ENCODE measurements at regions not wholly inside any gene's neighbourhood (a gene's known extent, or its start where the extent isn't known, plus 50 kb on each side); places are given as distances from the start of the nearest gene placed in this dataset.

DNA sequence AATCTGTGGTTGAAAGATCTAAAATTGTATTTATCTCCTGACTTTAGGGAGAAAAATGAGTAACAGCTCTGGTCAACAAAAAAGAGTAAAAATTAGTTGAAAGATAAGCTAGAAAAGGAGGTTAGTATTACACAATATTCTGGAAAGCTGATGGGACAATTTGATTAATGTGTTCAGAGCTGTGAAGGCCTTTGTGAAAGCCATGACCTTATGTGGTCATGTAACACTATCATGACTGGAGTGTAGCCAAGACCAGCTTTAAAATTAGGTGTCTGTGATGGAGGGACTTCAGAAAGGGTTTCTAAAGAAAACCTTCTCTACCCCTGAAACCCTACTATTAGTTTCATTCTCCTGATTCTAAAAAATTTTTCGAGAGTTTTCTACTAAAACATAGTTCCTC lies 127.2 kb downstream of the NFKBIZ start:
- TF ChIP-seq, protein P1, sequence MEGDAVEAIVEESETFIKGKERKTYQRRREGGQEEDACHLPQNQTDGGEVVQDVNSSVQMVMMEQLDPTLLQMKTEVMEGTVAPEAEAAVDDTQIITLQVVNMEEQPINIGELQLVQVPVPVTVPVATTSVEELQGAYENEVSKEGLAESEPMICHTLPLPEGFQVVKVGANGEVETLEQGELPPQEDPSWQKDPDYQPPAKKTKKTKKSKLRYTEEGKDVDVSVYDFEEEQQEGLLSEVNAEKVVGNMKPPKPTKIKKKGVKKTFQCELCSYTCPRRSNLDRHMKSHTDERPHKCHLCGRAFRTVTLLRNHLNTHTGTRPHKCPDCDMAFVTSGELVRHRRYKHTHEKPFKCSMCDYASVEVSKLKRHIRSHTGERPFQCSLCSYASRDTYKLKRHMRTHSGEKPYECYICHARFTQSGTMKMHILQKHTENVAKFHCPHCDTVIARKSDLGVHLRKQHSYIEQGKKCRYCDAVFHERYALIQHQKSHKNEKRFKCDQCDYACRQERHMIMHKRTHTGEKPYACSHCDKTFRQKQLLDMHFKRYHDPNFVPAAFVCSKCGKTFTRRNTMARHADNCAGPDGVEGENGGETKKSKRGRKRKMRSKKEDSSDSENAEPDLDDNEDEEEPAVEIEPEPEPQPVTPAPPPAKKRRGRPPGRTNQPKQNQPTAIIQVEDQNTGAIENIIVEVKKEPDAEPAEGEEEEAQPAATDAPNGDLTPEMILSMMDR (conservative IDR thresholded peaks at IDR 0.05) = no peak
- Histone ChIP-seq H3K27me3 (ENCODE audit: control insufficient read depth, insufficient read depth, low read length, poor library complexity, severe bottlenecking) (no peaks in the 10 kb centered on the region), H3K4me1 (ENCODE audit: control insufficient read depth, insufficient read depth, low read length) (no peaks in the 10 kb centered on the region), H3K9me3 (ENCODE audit: control insufficient read depth, low read length) (no peaks in the 10 kb centered on the region), H3K4me3 (ENCODE audit: low read length) (no peak overlapping the region), H3K27ac (ENCODE audit: low read depth, low read length) (no peak overlapping the region), H3K9ac (ENCODE audit: extremely low read depth, low read length, poor library complexity, severe bottlenecking) (no peak overlapping the region), H3K36me3 (ENCODE audit: control insufficient read depth, insufficient read depth, low read length) (no peaks in the 10 kb centered on the region)
- peaks cover 4% of the 10 kb centered on the region for H3K9me3 Mint-ChIP-seq
- no peak overlapping the region for H3K27ac Mint-ChIP-seq
- no peak overlapping the region for H3K4me3 Mint-ChIP-seq
- 95% methylated on average over 1 of the region's 1 CpG; no CpG with 5 or more reads in 1 of the 2 experiments for WGBS, 2 experiments (ENCODE audit: insufficient coverage in 1 of 2, insufficient read length in 1 of 2)
- peaks cover 13% of the 10 kb centered on the region for H3K4me1 Mint-ChIP-seq
- no peak for DNase-seq
- H3K27me3 Mint-ChIP-seq (ENCODE audit: insufficient read depth) = peaks cover 1% of the 10 kb centered on the region
- H3K36me3 Mint-ChIP-seq (ENCODE audit: low read depth) = no peaks in the 10 kb centered on the region

DNA sequence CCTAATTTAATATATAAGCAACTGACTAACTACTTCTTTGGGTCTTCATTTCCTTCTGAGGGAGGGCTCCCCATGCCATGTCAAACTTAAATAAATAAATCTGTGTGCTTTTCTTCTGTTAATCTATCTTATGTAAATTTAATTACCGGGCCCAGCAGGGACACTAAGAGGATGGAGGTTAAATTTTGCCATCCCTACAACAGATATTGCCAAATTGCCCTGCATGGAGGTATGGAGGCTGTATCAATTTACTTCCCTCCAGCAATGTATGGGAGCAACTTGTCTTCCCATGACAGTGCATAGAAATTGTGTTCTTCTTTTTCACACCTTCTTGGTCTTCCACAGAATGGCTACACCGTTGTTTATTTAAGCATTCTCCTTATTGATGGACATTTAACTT lies 129.0 kb downstream of the NFKBIZ start:
- no peak overlapping the region for H3K9ac ChIP-seq (ENCODE audit: extremely low read depth, low read length, poor library complexity, severe bottlenecking)
- no peak overlapping the region for H3K27ac ChIP-seq (ENCODE audit: low read depth, low read length)
- DNase-seq = no peak
- H3K4me1 ChIP-seq (ENCODE audit: control insufficient read depth, insufficient read depth, low read length) = no peaks in the 10 kb centered on the region
- TF ChIP-seq, protein P1 (conservative IDR thresholded peaks at IDR 0.05) = no peak
- WGBS, 2 experiments (ENCODE audit: insufficient coverage in 1 of 2, insufficient read length in 1 of 2) = 72 to 88% methylated on average over 1 of the region's 2 CpGs
- Mint-ChIP-seq H3K36me3 (ENCODE audit: low read depth) (no peaks in the 10 kb centered on the region), H3K4me3 (no peak overlapping the region), H3K27me3 (ENCODE audit: insufficient read depth) (peaks cover 3% of the 10 kb centered on the region), H3K4me1 (peaks cover 13% of the 10 kb centered on the region), H3K9me3 (peaks cover 4% of the 10 kb centered on the region), H3K27ac (no peak overlapping the region)
- no peaks in the 10 kb centered on the region for H3K27me3 ChIP-seq (ENCODE audit: control insufficient read depth, insufficient read depth, low read length, poor library complexity, severe bottlenecking)
- no peaks in the 10 kb centered on the region for H3K9me3 ChIP-seq (ENCODE audit: control insufficient read depth, low read length)
- no peaks in the 10 kb centered on the region for H3K36me3 ChIP-seq (ENCODE audit: control insufficient read depth, insufficient read depth, low read length)
- no peak overlapping the region for H3K4me3 ChIP-seq (ENCODE audit: low read length)

DNA sequence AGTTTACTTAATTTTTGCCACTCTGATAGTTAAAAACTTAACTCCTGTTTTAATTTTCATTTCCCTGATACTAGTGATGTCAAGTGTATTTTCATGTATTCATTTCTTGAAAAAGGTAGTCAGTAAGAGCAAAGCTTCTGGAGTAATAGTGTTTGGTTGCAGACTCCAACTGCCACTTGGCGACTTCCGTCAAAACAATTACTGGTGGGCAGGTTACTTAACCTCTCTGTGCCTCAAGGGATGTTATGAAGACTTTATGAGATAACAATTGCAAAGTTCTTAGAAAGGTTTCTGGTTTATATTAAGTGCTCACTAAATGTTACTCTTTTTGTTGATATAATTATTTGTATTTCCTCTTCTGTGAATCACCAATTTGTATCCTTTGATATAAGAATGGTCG lies 129.7 kb downstream of the NFKBIZ start:
- TF ChIP-seq, protein P1 (conservative IDR thresholded peaks at IDR 0.05) = no peak
- no peak for DNase-seq
- no peaks in the 10 kb centered on the region for H3K4me1 ChIP-seq (ENCODE audit: control insufficient read depth, insufficient read depth, low read length)
- peaks cover 3% of the 10 kb centered on the region for H3K27me3 Mint-ChIP-seq (ENCODE audit: insufficient read depth)
- H3K27ac ChIP-seq (ENCODE audit: low read depth, low read length) = no peak overlapping the region
- H3K36me3 ChIP-seq (ENCODE audit: control insufficient read depth, insufficient read depth, low read length) = no peaks in the 10 kb centered on the region
- WGBS, 2 experiments (ENCODE audit: insufficient coverage in 1 of 2, insufficient read length in 1 of 2) = 93 to 100% methylated on average over 2 to 3 of the region's 3 CpGs
- peaks cover 4% of the 10 kb centered on the region for H3K9me3 Mint-ChIP-seq
- no peaks in the 10 kb centered on the region for H3K9me3 ChIP-seq (ENCODE audit: control insufficient read depth, low read length)
- no peaks in the 10 kb centered on the region for H3K27me3 ChIP-seq (ENCODE audit: control insufficient read depth, insufficient read depth, low read length, poor library complexity, severe bottlenecking)
- no peak overlapping the region for H3K4me3 Mint-ChIP-seq
- H3K36me3 Mint-ChIP-seq (ENCODE audit: low read depth) = no peaks in the 10 kb centered on the region
- no peak overlapping the region for H3K9ac ChIP-seq (ENCODE audit: extremely low read depth, low read length, poor library complexity, severe bottlenecking)
- peaks cover 13% of the 10 kb centered on the region for H3K4me1 Mint-ChIP-seq
- no peak overlapping the region for H3K27ac Mint-ChIP-seq
- H3K4me3 ChIP-seq (ENCODE audit: low read length) = no peak overlapping the region

Measured in endodermal cell (in vitro differentiated cells).